GM19463 (cell line): ENCODE measurements at regions not wholly inside any gene's neighbourhood (a gene's known extent, or its start where the extent isn't known, plus 50 kb on each side); places are given as distances from the start of the nearest gene placed in this dataset.
"Not testable (repeated sequence)": the region's sequence is repeated elsewhere in the genome, so short reads cannot be mapped to it uniquely, and the experiment has no call there.

Experiments
- ATAC-seq: cut with Tn5 transposase; IDR thresholded peaks from one replicate; pipeline ENCODE4 v1.9.1; 2021; ENCODE audit warnings: mild to moderate bottlenecking, moderate library complexity; ENCODE audit not compliant: unreplicated experiment

DNA sequence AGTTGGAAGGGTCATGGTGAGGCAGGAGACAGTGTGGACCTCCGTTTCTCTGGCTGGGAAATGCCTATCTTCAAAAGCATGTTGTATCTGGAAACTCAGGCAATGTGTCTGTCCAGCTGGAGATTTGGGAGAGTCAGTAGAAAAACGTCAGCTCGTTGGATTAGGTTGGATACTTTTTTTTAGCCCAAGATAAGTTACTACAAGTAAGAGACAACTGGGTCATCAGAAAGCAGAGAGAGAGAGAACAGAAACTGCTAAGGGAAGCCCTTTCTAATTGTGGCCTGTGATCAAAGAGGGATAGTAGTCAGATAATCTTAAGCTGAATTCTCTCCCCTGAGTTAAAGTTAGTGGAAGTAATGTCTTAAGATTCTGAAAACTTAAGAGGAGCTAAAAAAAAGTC lies 78.9 kb upstream of the ZNF280D start:
- ATAC-seq: no peak

DNA sequence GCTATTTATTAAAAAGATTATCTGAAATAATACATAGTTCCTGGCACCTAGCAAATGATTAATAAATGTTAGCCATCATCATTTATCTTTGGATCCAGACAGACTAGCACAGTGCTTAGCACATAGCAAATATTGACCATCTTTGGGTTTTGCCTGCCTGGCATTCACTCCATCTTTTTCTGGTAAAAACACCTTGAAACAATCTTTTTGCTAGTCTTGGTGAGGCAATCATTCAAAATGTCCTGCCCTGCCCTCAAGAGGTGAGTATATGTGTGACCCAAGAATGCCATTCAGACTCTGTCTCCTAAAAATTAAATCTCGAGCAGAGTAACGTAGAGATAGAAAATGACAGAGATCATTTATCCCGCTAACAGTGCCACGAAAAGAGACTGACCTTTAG lies 78.3 kb upstream of the ZNF280D start:
- no peak for ATAC-seq

DNA sequence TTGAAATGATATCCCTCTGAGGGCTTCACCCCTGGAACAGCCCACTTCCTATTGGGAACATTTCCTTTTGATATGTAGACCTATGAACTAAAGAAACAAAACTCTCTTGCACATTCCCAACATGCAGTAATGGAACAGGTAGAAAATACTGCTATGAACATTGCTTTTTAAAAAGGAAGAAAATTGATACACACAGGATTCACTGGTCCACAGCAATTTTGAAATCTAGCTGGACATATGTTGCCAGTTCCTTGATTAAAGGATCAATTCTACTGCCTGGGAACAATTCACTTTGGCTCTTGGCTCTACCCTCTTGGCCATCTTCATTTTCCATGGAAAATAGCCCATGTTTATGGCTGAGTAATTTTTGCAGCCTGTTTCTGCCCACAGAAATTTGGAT lies 74.9 kb upstream of the ZNF280D start:
- no peak for ATAC-seq

DNA sequence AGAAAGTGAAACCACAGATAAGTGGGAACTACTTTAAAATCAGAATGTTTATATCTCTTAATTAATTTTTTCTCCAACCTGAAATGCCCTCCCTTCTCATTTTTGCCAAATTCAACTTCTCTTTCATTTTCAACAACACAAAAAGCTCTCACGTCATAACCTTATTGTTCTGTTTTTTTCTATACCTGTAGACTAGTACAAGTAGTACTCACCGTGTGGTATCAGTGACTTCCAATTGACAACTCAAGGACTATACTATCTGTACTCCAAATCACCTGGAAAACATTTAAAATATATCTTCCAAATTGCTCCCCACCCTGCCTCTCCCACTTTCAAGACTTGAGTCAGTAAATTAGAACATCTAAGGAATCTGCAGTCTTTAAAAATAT lies 72.8 kb upstream of the ZNF280D start:
- ATAC-seq: no peak

DNA sequence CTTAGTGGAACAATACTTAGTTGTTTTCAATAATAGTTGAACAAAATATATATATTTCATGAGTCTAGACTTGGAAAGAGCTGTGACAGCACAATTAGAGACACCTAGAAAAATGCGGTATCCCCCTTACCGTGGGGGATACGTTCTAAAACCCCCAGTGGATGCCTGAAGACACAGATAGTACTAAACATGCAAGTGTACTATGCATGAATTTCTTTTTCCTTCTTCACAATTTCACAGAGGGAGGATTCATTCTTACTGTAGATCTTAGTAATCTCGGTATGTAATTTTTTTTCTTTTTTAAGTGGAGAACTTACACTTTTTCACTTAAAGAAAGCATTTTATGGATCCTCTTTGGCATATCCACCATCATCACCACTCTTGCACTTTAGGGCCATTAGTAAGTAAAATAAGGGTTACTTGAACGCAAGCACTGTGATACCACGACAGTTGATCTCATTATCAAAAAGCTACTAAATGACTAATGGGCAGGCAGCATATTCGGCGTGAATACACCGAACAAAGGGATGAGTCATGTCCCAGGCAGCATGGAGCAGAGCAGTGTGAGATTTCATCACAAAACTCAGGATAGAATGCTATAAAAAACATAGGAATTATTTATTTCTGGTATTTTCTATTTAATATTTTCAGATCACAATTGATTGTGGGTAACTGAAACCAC lies 72.3 kb upstream of the ZNF280D start:
- ATAC-seq: no peak

DNA sequence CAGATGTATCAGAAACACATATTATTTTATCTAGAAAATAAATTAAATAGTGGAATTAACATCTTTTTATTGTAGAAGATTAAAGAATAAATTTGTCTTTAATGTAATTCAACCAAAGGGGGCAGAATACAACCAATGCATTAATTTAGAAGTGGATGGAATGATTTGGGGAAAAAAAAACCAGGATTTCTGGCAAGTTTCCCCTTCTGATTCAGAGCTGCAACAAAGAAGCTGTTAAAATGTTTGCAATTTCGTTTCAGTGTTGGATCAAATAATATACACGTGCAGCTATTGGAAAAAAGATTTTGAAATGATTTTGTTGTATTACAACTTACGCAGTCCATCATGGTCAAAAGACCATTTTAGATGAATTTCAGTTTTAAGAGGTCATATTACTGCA lies 71.6 kb upstream of the ZNF280D start:
- no peak for ATAC-seq

DNA sequence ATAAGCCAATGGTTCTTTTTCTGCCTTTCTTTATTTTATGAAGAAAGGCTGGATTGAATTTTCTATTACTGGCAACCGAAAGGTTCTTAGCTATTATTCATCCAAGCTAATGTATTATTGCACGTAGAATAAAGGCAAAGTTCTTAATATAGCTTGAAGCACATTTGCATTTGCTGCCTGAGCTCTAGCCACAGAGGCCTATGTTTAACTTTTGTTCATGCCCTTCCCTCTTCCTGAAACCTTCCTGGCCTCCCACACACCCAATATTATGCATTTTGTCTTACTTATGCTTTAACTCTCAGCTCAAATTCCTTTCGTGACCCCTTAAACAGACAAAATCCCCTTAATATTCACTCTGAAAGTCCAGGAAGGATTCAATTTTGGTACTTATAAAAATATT lies 71.0 kb upstream of the ZNF280D start:
- no peak for ATAC-seq

DNA sequence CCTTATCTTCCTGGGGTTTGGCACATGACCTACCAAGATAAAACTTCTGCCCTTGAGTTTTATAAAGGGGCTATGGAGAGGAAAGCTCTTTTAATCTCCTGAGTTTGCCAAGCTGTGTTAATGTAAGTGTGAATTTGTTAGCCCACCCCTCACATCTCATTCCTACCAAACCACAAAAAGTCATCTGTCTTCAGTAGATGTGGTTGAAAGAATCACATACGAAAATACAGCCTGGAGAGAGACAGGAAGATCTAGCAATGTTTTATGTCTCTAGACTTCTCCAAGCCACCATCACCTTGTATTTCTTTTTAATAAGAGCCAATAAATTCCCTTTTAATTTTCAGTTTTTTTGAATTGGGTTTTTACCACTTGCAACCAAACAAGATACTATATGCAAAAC lies 68.9 kb upstream of the ZNF280D start:
- ATAC-seq: no peak

DNA sequence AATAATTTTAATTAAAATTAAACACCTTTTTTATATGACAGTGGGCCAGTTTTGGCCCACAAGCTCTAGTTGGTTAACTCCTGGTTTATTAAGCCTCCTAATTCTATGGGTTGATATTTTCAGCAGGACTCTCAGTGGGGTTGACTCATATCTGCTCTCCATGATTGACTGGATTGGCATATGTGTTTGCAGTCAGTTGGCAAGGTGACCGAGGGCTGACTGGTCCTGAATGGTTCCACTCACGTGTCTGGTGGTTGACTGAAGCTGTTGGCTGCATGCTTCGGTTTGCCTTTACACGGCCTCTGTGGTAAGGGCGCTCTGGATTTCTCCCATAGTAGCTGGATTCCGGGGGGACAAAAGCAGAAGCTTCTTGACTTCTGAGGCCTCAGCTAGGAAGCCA lies 65.3 kb upstream of the ZNF280D start:
- ATAC-seq: peak; percentile 96

DNA sequence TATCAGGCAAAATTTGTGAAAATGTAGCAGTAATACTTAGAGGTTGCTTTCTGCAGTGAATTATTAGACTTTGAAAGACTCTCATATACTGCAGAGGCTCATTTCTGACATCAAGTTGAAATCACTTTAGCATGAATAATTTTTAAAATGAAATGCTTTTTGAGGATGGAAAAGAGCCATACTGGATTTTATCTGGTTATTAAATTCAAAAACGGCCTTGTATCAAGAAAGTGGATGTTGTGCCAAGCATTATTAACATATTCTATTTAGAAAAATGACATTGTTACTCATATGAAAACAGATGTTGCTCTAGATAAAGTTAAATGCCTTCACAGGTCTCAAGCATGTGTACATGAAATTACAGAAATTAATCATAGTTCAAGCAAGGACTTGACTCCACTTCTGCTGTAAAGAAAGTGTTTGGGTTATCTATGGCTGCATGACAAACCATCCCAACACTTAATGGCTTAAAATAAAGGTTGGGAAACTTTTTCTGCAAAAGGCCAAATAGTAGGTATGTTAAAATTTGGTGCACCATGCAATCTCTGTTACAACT lies 64.5 kb upstream of the ZNF280D start:
- no peak for ATAC-seq

DNA sequence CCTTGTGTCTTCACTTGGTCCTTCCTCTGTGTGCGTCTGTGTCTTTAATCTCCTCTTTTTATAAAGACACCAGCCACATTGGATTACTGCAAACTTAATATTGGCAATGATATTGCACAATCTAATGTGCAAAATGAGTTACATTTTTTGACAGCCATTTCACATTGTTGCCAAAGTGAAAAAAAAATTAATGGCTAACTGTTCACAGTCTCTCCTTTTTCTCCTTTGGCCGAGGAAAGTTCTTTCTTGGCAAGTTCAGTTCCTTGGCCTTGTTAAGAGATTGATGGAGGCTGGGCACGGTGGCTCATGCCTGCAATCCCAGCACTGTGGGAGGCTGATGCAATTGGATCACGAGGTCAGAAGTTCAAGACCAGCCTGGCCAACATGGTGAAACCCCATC lies 62.2 kb upstream of the ZNF280D start:
- ATAC-seq: no peak

DNA sequence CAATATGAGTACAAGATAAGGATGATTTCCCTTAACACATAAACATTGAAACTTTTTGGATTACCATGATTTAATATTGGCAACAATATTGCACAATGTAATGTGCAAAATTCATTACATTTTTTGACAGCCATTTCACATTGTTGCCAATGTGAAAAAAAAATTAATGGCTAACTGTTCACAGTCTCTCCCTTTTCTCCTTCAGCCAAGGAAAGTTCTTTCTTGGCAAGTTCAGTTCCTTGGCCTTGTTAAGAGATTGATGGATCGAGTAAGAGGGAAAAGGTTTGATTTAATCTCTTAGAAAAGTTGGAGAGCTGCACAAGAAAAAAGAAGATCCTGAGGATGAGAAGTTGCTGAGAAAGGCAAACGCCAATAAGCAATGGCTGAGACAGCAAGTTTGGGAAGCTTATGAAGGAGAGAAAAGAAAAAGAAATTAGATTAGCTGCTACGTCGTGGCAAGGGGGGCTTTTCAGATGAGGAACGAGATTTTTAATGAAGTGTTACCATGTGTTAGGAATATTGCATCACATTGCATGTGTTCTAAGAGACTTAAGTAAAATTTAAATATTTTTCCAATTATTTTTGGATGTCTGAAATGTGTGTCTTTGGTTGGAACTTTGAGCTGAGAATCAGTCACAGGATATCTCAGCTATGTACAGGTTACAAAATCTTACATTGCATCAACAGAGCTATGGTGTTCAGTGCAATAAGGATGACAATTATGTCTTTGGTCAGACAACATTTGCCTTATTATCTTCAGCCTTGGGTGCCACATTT lies 61.4 kb upstream of the ZNF280D start:
- ATAC-seq: no peak

DNA sequence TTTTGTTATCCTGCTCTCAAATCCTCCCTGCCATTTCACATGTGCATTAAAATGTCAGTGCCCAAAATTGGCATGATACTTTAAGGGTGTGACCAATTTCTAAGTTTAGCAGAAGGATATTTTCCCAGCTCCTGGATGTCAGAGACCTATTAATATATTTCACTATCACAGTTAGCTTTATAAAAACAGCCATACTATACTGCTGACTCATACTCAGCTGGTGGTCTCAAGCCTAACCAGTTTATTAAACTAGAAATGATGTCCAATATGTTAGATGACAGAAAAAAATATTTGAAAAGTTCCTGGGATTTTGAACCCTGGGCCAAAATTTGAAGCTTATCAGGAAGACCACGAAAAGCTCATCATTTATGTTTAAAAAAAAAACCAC lies 60.9 kb upstream of the ZNF280D start:
- ATAC-seq: no peak

DNA sequence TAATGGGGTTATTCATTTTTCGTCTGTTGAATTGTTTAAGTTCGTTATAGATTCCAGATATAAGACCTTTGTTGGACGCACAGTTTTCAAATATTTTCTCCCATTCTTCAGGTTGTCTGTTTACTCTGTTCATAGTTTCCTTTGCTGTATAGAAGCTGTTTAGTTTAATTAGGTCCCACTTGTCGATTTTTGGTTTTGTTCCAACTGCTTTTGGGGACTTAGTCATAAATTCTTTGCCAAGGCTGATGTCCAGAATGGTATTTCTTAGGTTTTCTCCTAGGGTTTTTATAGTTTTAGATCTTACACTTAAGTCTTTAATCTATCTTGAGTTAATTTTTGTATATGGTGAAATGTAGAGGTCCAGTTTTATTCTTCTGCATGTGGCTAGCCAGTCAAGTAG lies 58.9 kb upstream of the ZNF280D start:
- no peak for ATAC-seq

DNA sequence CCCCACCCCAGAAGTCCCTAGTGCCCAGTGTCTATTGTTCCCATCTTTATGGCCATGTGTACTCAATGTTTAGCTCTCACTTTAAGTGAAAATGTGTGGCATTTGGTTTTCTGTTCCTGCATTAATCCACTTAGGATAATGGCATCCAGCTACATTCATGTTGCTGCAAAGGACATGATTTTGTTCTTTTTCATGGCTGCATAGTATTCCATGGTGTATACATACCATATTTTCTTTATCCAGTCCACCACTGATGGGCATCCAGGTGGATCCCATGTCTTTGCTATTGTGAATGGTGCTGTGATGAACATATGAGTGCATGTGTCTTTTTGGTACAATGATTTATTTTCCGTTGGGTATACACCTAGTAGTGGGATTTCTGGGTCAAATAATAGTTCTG lies 58.2 kb upstream of the ZNF280D start:
- ATAC-seq: not testable (repeated sequence)

DNA sequence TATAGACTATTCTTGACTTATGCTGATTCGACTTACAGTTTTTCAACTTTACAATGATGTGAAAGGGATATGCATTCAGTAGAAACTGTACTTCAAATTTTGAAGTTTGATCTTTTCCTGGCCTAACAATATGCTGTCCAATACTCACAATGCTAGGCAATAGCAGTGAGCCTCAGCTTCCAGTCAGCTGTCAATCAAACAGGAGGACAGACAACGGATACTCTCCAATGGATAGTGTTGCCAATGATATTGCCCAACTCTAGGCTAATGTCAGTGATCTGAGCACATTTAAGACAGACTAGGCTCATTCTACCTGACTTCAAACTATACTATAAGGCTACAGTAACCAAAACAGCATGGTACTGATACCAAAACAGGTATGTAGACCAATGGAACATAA lies 55.0 kb upstream of the ZNF280D start:
- ATAC-seq: no peak

DNA sequence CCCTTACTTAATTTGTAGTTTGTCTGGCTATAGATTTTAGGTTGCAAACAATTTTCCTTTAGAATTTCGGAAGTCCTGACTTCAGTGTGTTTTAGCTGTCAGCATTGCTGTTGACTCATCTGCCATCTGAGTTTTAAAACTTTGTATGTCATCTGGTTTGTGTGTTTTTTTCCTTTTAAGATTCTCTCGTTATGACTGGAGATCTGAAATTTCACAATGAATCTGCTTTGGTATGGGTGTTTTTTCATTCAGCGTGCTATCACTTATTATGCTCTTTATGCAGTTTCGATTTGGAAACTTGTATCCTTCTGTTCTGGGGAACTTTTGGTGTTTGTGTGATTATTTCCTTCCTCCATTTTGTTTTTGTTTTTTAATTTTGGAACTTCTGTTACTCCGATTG lies 53.7 kb upstream of the ZNF280D start:
- ATAC-seq: peak; percentile 75

DNA sequence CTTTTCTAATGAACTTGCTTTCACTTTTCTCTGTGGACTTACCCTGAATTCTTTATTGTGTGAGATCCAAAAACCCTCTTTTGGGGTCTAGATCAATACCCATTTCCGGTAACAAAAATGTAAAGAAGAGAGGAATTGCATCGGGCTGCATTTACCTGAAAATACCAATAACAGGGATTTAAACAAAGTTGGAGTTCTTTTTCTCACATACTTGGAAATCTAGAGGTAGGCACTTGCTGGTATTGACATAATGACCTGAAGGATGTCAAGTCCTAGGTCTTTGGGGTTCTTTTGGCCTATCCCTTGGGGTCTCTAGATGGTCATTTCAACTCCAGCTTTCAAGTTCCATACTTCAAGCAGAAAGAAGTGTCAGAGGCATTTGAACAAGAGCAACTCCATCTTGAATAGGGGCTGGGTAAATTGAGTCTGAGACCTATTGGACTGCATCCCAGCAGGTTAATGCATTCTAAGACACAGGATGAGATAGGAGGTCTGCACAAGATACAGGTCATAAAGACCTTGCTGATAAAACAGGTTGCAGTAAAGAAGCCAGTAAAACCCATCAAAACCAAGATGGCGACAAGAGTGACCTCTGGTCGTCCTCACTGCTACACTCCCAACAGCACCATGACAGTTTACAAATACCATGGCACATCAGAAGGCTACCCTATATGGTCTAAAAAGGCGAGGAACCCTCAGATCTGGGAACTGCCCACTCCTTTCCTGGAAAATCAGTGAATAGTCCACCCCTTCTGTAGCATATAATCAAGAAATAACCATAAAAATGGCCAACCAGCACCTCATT lies 50.8 kb upstream of the ZNF280D start:
- ATAC-seq: no peak

DNA sequence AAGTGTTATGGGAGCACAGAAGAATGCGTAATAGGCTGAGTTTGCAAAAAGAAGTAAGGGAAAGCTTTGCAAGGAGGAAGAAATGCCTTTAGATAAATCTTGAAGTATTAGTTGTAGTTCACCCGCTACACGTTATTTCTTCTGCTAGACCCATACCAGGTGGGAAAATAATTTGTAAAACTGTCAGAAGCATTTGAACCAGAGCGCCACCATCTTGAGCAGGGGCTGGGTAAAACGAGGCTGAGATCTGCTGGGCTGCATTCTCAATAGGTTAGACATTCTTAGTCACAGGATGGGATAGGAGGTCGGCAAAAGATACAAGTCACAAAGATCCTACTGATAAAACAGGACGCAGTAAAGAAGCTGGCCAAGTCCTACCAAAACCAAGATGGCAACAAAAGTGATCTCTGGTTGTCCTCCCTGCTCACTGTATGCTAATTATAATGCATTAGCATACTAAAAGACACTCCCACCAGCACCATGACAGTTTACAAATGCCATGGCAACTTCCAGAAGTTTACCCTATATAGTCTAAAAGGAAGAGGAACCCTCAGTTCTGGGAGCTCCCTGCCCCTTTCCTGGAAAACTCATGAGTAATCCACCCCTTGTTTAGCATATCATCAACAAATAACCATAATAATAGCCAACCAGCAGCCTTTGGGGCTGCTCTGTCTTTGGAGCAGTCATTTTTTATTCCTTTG lies 50.0 kb upstream of the ZNF280D start:
- no peak for ATAC-seq
